NCI-H2029 (cell line): ENCODE measurements at regions not wholly inside any gene's neighbourhood (a gene's known extent, or its start where the extent isn't known, plus 50 kb on each side); places are given as distances from the start of the nearest gene placed in this dataset.
"Not testable (repeated sequence)": the region's sequence is repeated elsewhere in the genome, so short reads cannot be mapped to it uniquely, and the experiment has no call there.

ENCODE experiments used
- DNase-seq: peaks from one replicate; lab custom pipeline; 2025; lab: John Stamatoyannopoulos, UW

- DNase-seq, result no peak
Measured at GRCh38 chr4:12458621-12459020, 1025.5 kb downstream of the RAB28 start.

GRCh38 chr4:12452291-12452690 lies 1023.6 kb upstream of the HS3ST1 start:
- DNase-seq, result no peak

- DNase-seq, result no peak
Measured at GRCh38 chr4:12447451-12447850, 1018.8 kb upstream of the HS3ST1 start.

GRCh38 chr4:12446657-12447185 lies 1018.0 kb upstream of the HS3ST1 start:
- no peak for DNase-seq

- DNase-seq, result no peak
Measured at GRCh38 chr4:12446256-12446655, 1017.6 kb upstream of the HS3ST1 start.

- DNase-seq, result no peak
Measured at GRCh38 chr4:12445711-12446235, 1017.1 kb upstream of the HS3ST1 start.

GRCh38 chr4:12439633-12440305 lies 1011.1 kb upstream of the HS3ST1 start:
- no peak for DNase-seq

GRCh38 chr4:12431259-12431658 lies 1002.6 kb upstream of the HS3ST1 start:
- not testable (repeated sequence) for DNase-seq

- DNase-seq, result no peak
Measured at GRCh38 chr4:12421364-12421763, 992.7 kb upstream of the HS3ST1 start.

GRCh38 chr4:12416755-12417154 lies 988.1 kb upstream of the HS3ST1 start:
- no peak for DNase-seq

GRCh38 chr4:12414181-12414812 lies 985.6 kb upstream of the HS3ST1 start:
- no peak for DNase-seq

GRCh38 chr4:12411072-12411471 lies 982.4 kb upstream of the HS3ST1 start:
- peak; percentile 1 for DNase-seq

GRCh38 chr4:12409507-12410190 lies 981.0 kb upstream of the HS3ST1 start:
- no peak for DNase-seq

- no peak for DNase-seq
Measured at GRCh38 chr4:12408364-12408763, 979.7 kb upstream of the HS3ST1 start.

- DNase-seq, result no peak
Measured at GRCh38 chr4:12403175-12403574, 974.5 kb upstream of the HS3ST1 start.

GRCh38 chr4:12399781-12400180 lies 971.1 kb upstream of the HS3ST1 start:
- no peak for DNase-seq

- DNase-seq, result no peak
Measured at GRCh38 chr4:12393631-12394262, 965.1 kb upstream of the HS3ST1 start.

- DNase-seq, result no peak
Measured at GRCh38 chr4:12389604-12390003, 960.9 kb upstream of the HS3ST1 start.

GRCh38 chr4:12382567-12382966 lies 953.9 kb upstream of the HS3ST1 start:
- no peak for DNase-seq

GRCh38 chr4:12379191-12379590 lies 950.5 kb upstream of the HS3ST1 start:
- DNase-seq, result no peak

- DNase-seq, result no peak
Measured at GRCh38 chr4:12375805-12376204, 947.1 kb upstream of the HS3ST1 start.

- not testable (repeated sequence) for DNase-seq
Measured at GRCh38 chr4:12365869-12366268, 937.2 kb upstream of the HS3ST1 start.
